MCF 10A (cell line): ENCODE measurements at regions not wholly inside any gene's neighbourhood (a gene's known extent, or its start where the extent isn't known, plus 50 kb on each side); places are given as distances from the start of the nearest gene placed in this dataset.

Source experiments
- BruUV-seq: library from RNA; stranded (reverse); fragments of 400-500 nt; replicated peaks from 2 replicates; lab custom pipeline; 2021; lab: Mats Ljungman, UMichigan
- CTCF ChIA-PET: fragments of 300-600 bp; sonication (Branson Sonifier 250); formaldehyde crosslinking; extraction: SDS; loops from one replicate; lab custom pipeline; 2021; ENCODE audit warnings: antibody characterized with exemption, inconsistent platforms; lab: Yijun Ruan, JAX
- POLR2A ChIA-PET: fragments of 300-600, 350-650 bp; sonication (Branson Sonifier 250); formaldehyde crosslinking; extraction: SDS; loops from one replicate; lab custom pipeline; 2020; ENCODE audit warnings: antibody characterized with exemption, inconsistent platforms; lab: Yijun Ruan, JAX
- DNase-seq: peaks from one replicate; pipeline ENCODE4 v3.0.0-alpha.2; 2018; ENCODE audit not compliant: unreplicated experiment
- H3K27ac Mint-ChIP-seq: one replicate; pipeline ENCODE4 v1.8.0; 2022; ENCODE audit warnings: mild to moderate bottlenecking, low read depth, mixed read lengths; ENCODE audit not compliant: unreplicated experiment
- H3K27me3 Mint-ChIP-seq: one replicate; pipeline ENCODE4 v1.8.0; 2022; ENCODE audit warnings: mixed read lengths; ENCODE audit not compliant: insufficient read depth, unreplicated experiment
- H3K36me3 Mint-ChIP-seq: one replicate; pipeline ENCODE4 v1.8.0; 2022; ENCODE audit warnings: mild to moderate bottlenecking, moderate library complexity, mixed read lengths; ENCODE audit not compliant: insufficient read depth, unreplicated experiment
- H3K4me1 Mint-ChIP-seq: one replicate; pipeline ENCODE4 v1.8.0; 2022; ENCODE audit warnings: mixed read lengths; ENCODE audit not compliant: insufficient read depth, unreplicated experiment
- H3K4me3 Mint-ChIP-seq: one replicate; pipeline ENCODE4 v1.8.0; 2022; ENCODE audit warnings: mild to moderate bottlenecking, moderate library complexity, mixed read lengths; ENCODE audit not compliant: unreplicated experiment
- H3K9me3 Mint-ChIP-seq: one replicate; pipeline ENCODE4 v1.8.0; 2022; ENCODE audit warnings: mixed read lengths; ENCODE audit not compliant: unreplicated experiment
- intact Hi-C: fragments of 100-400 bp; cut with micrococcal nuclease; formaldehyde crosslinking; loops from 2 replicates; pipeline ENCODE4 v1.14.1; 2022
- TF ChIP-seq, protein P1 (sequence below): fragments of 200-600 bp; IDR thresholded peaks from one replicate; pipeline ENCODE4 v1.8.0; 2022; ENCODE audit warnings: antibody characterized with exemption, mild to moderate bottlenecking; ENCODE audit not compliant: unreplicated experiment

GRCh38 chr4:177077095-177077971 is 232.3 kb upstream of the NEIL3 start:
- TF ChIP-seq, protein P1, sequence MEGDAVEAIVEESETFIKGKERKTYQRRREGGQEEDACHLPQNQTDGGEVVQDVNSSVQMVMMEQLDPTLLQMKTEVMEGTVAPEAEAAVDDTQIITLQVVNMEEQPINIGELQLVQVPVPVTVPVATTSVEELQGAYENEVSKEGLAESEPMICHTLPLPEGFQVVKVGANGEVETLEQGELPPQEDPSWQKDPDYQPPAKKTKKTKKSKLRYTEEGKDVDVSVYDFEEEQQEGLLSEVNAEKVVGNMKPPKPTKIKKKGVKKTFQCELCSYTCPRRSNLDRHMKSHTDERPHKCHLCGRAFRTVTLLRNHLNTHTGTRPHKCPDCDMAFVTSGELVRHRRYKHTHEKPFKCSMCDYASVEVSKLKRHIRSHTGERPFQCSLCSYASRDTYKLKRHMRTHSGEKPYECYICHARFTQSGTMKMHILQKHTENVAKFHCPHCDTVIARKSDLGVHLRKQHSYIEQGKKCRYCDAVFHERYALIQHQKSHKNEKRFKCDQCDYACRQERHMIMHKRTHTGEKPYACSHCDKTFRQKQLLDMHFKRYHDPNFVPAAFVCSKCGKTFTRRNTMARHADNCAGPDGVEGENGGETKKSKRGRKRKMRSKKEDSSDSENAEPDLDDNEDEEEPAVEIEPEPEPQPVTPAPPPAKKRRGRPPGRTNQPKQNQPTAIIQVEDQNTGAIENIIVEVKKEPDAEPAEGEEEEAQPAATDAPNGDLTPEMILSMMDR: no peak
- Mint-ChIP-seq H3K4me1 (no peaks in the 10 kb centered on the region), H3K27me3 (no peaks in the 10 kb centered on the region), H3K4me3 (no peak overlapping the region), H3K9me3 (no peaks in the 10 kb centered on the region), H3K36me3 (no peaks in the 10 kb centered on the region), H3K27ac (no peak overlapping the region)
- no peak for DNase-seq
- ChIA-PET POLR2A (no interaction called here), CTCF (no interaction called here)
- intact Hi-C loops: no loop called here
- no TSS peak for BruUV-seq

DNA sequence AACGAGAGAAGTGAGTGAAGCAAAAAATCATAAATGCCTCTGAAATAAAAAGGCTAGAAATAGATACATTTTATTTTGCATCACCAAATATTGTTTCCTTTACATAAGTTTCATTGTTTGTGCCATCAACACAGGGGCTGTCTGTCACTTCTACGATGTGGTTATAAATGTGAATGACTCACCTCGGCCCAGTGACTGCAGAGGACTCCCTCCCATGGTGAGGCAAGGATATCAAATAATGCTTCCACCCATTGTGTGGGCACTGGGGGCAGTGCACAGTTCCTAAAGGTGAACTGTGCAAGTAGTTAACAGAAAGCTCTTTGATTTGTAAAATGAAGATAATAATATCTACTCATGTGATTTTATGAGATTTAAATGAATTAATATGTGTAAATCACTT is 230.3 kb upstream of the NEIL3 start:
- H3K4me3 Mint-ChIP-seq: no peak overlapping the region
- peak; percentile 16 for DNase-seq
- intact Hi-C loops: no loop called here
- no peaks in the 10 kb centered on the region for H3K4me1 Mint-ChIP-seq
- no TSS peak for BruUV-seq
- ChIA-PET POLR2A (no interaction called here), CTCF (no interaction called here)
- H3K27me3 Mint-ChIP-seq: no peaks in the 10 kb centered on the region
- H3K27ac Mint-ChIP-seq: no peak overlapping the region
- no peaks in the 10 kb centered on the region for H3K36me3 Mint-ChIP-seq
- H3K9me3 Mint-ChIP-seq: no peaks in the 10 kb centered on the region
- TF ChIP-seq, protein P1: no peak

DNA sequence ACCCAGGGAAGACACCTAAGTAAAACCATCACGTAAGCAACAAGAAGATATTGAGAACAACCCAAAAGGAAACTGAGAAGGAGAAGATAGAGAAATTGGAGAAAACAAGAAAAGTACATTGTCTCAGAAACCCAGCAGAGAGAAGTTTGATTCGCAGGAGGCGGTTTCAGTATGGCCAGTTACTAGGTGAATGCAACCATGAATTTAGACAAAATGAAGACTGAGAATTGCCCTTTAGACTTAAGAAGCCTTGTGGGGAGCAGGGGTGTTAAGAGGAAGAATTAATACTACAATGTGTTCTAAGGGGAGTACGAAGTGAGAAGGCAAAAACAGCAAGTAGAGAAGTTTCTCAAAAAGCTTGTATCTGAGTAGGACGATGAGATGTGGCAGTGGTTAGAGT is 229.3 kb upstream of the NEIL3 start:
- TF ChIP-seq, protein P1: no peak
- Mint-ChIP-seq H3K4me3 (no peak overlapping the region), H3K36me3 (no peaks in the 10 kb centered on the region), H3K27me3 (no peaks in the 10 kb centered on the region), H3K27ac (no peak overlapping the region), H3K4me1 (no peaks in the 10 kb centered on the region), H3K9me3 (no peaks in the 10 kb centered on the region)
- CTCF ChIA-PET: no interaction called here
- BruUV-seq: no TSS peak
- POLR2A ChIA-PET: no interaction called here
- intact Hi-C loops: no loop called here
- DNase-seq: no peak

- ChIA-PET CTCF (interaction anchor here (1.0 kb wide), 1 partner anchor 9 kb away, joined by 3 read pairs; no protein-coding TSS in a partner anchor), POLR2A (no interaction called here)
- no peak overlapping the region for H3K27ac Mint-ChIP-seq
- H3K9me3 Mint-ChIP-seq: no peaks in the 10 kb centered on the region
- no peaks in the 10 kb centered on the region for H3K4me1 Mint-ChIP-seq
- no peak for DNase-seq
- TF ChIP-seq, protein P1: no peak
- no peaks in the 10 kb centered on the region for H3K36me3 Mint-ChIP-seq
- intact Hi-C loops: no loop called here
- no TSS peak for BruUV-seq
- no peaks in the 10 kb centered on the region for H3K27me3 Mint-ChIP-seq
- no peak overlapping the region for H3K4me3 Mint-ChIP-seq
Observed at GRCh38 chr4:177087060-177087459, 222.6 kb upstream of the NEIL3 start.
